Omental fat pad (tissue), 3 donors: ENCODE measurements at regions not wholly inside any gene's neighbourhood (a gene's known extent, or its start where the extent isn't known, plus 50 kb on each side); places are given as distances from the start of the nearest gene placed in this dataset.

ENCODE experiments used
- ATAC-seq: fragments of 150-250 bp; one replicate; pipeline ENCODE4 v1.9.1; 2016; ENCODE audit warnings: mild to moderate bottlenecking, moderate library complexity; ENCODE audit not compliant: low FRiP score
- DNase-seq: peaks from one replicate; pipeline ENCODE4 v3.0.0-alpha.2; 2019; ENCODE audit warnings: low spot score
- CTCF ChIP-seq, 3 donors: fragments of 450-650 bp; IDR thresholded peaks; one replicate each; pipeline ENCODE4 v1.5.1; 2016 to 2017; ENCODE audit warnings: antibody characterized with exemption in 3 of 3, mild to moderate bottlenecking in 3 of 3, moderate library complexity in 2 of 3

GRCh38 chr12:124107351-124107750, 134.3 kb downstream of the ZNF664 start:
- ATAC-seq (no peak), DNase-seq (no peak)
- no peak for TF ChIP-seq CTCF (IDR thresholded peaks at IDR 0.05)

GRCh38 chr12:124109760-124110159, 136.7 kb downstream of the ZNF664 start:
- DNase-seq (no peak), ATAC-seq (no peak)
- TF ChIP-seq CTCF (IDR thresholded peaks at IDR 0.05): no peak

GRCh38 chr12:124110372-124110883, 137.4 kb downstream of the ZNF664 start:
- no peak for DNase-seq
- no peak for ATAC-seq
- TF ChIP-seq CTCF (IDR thresholded peaks at IDR 0.05): no peak

GRCh38 chr12:124111006-124111405, 138.0 kb downstream of the ZNF664 start:
- no peak for DNase-seq
- no peak for ATAC-seq
- no peak for TF ChIP-seq CTCF (IDR thresholded peaks at IDR 0.05)

- DNase-seq: no peak
- no peak for ATAC-seq
- no peak for TF ChIP-seq CTCF (IDR thresholded peaks at IDR 0.05)
These were observed 141.3 kb downstream of the ZNF664 start for GRCh38 chr12:124114316-124114715.

GRCh38 chr12:124115496-124115895, 142.5 kb downstream of the ZNF664 start:
- no peak for DNase-seq
- TF ChIP-seq CTCF (IDR thresholded peaks at IDR 0.05): no peak
- no peak for ATAC-seq

- DNase-seq (no peak), ATAC-seq (no peak)
- TF ChIP-seq CTCF (IDR thresholded peaks at IDR 0.05): no peak
These were observed 143.1 kb downstream of the ZNF664 start for GRCh38 chr12:124115976-124116690.
